22Rv1 (cell line): ENCODE measurements at regions not wholly inside any gene's neighbourhood (a gene's known extent, or its start where the extent isn't known, plus 50 kb on each side); places are given as distances from the start of the nearest gene placed in this dataset.

Source experiments
- H3K27ac ChIP-seq: fragments of 450-650 bp; 2 replicates; pipeline ENCODE4 v1.5.1; 2017
- ZFX ChIP-seq: fragments of 450-650 bp; IDR thresholded peaks from 2 replicates; pipeline ENCODE4 v1.6.1; 2017; ENCODE audit warnings: antibody characterized with exemption, borderline replicate concordance
- TF ChIP-seq, protein P1 (sequence below): fragments of 450-650 bp; IDR thresholded peaks from 2 replicates; pipeline ENCODE4 v1.5.1; 2017; ENCODE audit warnings: mild to moderate bottlenecking

GRCh38 chr13:85616275-85616674 is 182.9 kb downstream of the SLITRK6 start:
- no peak overlapping the region for H3K27ac ChIP-seq
- TF ChIP-seq, protein P1, sequence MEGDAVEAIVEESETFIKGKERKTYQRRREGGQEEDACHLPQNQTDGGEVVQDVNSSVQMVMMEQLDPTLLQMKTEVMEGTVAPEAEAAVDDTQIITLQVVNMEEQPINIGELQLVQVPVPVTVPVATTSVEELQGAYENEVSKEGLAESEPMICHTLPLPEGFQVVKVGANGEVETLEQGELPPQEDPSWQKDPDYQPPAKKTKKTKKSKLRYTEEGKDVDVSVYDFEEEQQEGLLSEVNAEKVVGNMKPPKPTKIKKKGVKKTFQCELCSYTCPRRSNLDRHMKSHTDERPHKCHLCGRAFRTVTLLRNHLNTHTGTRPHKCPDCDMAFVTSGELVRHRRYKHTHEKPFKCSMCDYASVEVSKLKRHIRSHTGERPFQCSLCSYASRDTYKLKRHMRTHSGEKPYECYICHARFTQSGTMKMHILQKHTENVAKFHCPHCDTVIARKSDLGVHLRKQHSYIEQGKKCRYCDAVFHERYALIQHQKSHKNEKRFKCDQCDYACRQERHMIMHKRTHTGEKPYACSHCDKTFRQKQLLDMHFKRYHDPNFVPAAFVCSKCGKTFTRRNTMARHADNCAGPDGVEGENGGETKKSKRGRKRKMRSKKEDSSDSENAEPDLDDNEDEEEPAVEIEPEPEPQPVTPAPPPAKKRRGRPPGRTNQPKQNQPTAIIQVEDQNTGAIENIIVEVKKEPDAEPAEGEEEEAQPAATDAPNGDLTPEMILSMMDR, result no peak
- no peak for TF ChIP-seq ZFX

- no peak overlapping the region for H3K27ac ChIP-seq
- TF ChIP-seq ZFX, result no peak
- TF ChIP-seq, protein P1, result no peak
Observed at GRCh38 chr13:85615031-85615430, 184.2 kb downstream of the SLITRK6 start.

DNA sequence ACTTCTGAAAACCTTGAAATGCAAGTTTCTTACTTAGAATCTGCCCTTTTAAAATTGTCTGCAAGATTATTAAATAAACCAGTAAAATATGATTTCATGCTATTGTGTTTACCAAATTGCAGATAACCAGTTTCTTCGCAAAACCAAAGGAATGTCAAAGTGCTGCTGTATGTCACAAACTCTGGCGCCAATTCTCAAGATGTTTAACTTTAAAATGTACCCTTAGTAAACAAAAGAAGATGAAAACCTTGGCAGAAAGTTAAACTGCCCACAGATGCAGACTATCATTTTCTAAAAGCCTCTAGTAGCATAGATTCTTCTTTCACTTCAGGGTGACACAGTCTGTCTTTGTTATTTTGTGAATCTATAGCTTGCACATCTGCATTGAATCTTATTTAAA is 189.2 kb downstream of the SLITRK6 start:
- TF ChIP-seq, protein P1, result no peak
- no peak for TF ChIP-seq ZFX
- no peak overlapping the region for H3K27ac ChIP-seq

DNA sequence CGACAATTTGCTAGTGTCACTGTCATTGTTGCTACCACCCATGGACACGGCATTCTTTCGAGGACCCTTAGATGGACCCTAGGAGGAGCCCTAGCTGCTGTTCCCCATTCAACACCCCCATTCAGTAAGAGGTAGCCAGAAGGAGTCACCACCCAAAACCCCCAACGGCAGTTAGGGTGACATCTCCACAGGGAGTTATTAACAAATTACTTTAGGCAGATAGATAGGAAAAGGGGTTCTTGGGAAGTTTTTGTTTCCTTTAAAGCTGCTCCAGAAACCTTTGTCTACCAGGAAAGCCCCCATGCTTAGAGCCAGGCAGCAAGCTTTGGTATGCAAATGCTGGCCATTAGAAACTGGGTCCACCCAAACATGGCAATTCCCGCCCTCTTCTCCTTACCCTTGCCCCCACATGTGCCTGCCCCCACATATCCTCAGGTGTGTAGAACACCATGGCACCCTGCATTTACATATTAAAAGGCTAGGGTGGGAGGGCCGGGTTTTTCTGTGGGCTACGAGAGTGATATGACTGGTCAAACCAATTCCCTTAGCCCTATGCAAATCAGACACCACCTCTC is 190.9 kb downstream of the SLITRK6 start:
- H3K27ac ChIP-seq, result no peak overlapping the region
- TF ChIP-seq, protein P1, result no peak
- TF ChIP-seq ZFX, result no peak

DNA sequence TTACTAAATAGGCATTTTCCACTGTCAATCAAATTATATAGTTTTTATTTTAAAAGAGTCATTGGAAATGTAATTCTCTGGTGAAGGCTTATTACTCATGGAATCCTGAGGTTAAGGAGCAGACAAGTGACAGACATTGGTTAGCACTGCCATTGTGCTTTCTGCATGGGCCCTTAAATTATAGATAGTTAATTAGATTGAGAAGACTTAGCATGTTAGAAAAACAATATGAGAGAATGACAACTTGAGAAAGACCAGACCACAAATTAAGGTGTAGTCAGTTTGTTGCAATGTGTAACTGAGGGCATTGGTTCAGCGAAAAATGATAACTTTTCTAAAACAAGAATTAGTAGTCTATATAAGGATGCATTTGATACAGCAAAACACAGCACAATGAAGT is 195.5 kb downstream of the SLITRK6 start:
- TF ChIP-seq ZFX, result no peak
- TF ChIP-seq, protein P1, result no peak
- H3K27ac ChIP-seq, result no peak overlapping the region

DNA sequence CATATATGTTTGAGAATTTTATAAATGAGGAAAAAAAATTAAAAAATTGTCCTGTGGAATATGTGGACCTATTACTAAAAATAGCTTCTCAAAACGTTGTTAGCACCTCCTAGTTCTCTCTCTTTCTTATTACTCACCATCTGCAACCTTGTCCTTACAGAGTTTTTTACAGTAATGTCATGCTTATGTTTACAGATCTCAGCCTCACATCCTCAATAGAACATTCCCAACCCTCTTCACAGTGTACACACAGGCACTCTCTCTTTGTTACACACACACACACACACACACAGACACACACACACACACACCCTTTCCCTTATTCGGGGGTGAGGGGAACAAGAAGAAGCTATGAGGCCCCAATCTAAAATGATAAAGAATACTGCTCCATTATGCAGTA is 197.7 kb downstream of the SLITRK6 start:
- no peak overlapping the region for H3K27ac ChIP-seq
- TF ChIP-seq, protein P1, result no peak
- TF ChIP-seq ZFX, result no peak

- H3K27ac ChIP-seq, result no peak overlapping the region
- TF ChIP-seq, protein P1, result no peak
- TF ChIP-seq ZFX, result no peak
Observed at GRCh38 chr13:85597790-85598500, 201.3 kb downstream of the SLITRK6 start.
